Panc1 (cell line): ENCODE measurements at regions not wholly inside any gene's neighbourhood (a gene's known extent, or its start where the extent isn't known, plus 50 kb on each side); places are given as distances from the start of the nearest gene placed in this dataset.

Experiments
- POLR2AphosphoS5 ChIP-seq: IDR thresholded peaks from 2 replicates; pipeline ENCODE4 v1.6.1; 2012; ENCODE audit warnings: mild to moderate bottlenecking, low read depth, low read length, moderate library complexity
- SIN3A ChIP-seq: IDR thresholded peaks from 2 replicates; pipeline ENCODE4 v1.6.1; 2012; ENCODE audit warnings: low read depth, mild to moderate bottlenecking, low read length, moderate library complexity, borderline replicate concordance; ENCODE audit not compliant: insufficient read depth
- TCF7L2 ChIP-seq: IDR thresholded peaks from 2 replicates; pipeline ENCODE4 v1.6.1; 2011; ENCODE audit warnings: mild to moderate bottlenecking, low read depth, low read length, inconsistent platforms
- TF ChIP-seq, protein P1 (sequence below): fragments of 450-650 bp; IDR thresholded peaks from 2 replicates; pipeline ENCODE4 v1.5.1; 2017; ENCODE audit warnings: mild to moderate bottlenecking
- TF ChIP-seq, protein P2 (sequence below), 2 experiments: IDR thresholded peaks; 2 replicates each; pipeline ENCODE4 v1.6.1; 2011 to 2012; ENCODE audit warnings: low read depth in 2 of 2, control low read depth in 1 of 2, low read length in 1 of 2, mild to moderate bottlenecking in 1 of 2, moderate library complexity in 1 of 2; ENCODE audit not compliant: insufficient read depth in 1 of 2

DNA sequence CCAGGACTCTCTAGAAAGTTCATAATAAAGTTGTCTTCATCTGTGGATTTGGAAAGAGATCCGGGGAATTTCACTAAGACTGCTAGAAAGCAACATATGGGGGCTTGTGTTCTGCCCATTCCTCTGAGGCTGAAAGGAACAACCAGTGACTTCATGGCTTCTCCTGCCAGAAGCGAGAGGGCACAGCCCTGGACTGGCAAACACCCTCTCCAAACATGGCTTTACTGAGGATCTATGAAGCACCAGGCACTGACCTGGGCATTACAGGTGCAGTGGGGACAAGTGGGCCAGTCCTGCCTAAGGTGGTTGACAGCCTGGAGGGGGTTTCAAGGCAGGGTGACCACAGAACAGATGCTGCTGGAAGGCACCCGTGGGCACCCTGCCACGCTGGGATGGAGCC is 185.8 kb upstream of the GPR26 start:
- TF ChIP-seq POLR2AphosphoS5 = no peak
- no peak for TF ChIP-seq SIN3A
- TF ChIP-seq, protein P1, sequence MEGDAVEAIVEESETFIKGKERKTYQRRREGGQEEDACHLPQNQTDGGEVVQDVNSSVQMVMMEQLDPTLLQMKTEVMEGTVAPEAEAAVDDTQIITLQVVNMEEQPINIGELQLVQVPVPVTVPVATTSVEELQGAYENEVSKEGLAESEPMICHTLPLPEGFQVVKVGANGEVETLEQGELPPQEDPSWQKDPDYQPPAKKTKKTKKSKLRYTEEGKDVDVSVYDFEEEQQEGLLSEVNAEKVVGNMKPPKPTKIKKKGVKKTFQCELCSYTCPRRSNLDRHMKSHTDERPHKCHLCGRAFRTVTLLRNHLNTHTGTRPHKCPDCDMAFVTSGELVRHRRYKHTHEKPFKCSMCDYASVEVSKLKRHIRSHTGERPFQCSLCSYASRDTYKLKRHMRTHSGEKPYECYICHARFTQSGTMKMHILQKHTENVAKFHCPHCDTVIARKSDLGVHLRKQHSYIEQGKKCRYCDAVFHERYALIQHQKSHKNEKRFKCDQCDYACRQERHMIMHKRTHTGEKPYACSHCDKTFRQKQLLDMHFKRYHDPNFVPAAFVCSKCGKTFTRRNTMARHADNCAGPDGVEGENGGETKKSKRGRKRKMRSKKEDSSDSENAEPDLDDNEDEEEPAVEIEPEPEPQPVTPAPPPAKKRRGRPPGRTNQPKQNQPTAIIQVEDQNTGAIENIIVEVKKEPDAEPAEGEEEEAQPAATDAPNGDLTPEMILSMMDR = no peak
- TF ChIP-seq, protein P2, sequence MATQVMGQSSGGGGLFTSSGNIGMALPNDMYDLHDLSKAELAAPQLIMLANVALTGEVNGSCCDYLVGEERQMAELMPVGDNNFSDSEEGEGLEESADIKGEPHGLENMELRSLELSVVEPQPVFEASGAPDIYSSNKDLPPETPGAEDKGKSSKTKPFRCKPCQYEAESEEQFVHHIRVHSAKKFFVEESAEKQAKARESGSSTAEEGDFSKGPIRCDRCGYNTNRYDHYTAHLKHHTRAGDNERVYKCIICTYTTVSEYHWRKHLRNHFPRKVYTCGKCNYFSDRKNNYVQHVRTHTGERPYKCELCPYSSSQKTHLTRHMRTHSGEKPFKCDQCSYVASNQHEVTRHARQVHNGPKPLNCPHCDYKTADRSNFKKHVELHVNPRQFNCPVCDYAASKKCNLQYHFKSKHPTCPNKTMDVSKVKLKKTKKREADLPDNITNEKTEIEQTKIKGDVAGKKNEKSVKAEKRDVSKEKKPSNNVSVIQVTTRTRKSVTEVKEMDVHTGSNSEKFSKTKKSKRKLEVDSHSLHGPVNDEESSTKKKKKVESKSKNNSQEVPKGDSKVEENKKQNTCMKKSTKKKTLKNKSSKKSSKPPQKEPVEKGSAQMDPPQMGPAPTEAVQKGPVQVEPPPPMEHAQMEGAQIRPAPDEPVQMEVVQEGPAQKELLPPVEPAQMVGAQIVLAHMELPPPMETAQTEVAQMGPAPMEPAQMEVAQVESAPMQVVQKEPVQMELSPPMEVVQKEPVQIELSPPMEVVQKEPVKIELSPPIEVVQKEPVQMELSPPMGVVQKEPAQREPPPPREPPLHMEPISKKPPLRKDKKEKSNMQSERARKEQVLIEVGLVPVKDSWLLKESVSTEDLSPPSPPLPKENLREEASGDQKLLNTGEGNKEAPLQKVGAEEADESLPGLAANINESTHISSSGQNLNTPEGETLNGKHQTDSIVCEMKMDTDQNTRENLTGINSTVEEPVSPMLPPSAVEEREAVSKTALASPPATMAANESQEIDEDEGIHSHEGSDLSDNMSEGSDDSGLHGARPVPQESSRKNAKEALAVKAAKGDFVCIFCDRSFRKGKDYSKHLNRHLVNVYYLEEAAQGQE (IDR thresholded peaks at IDR 0.05; ENCODE audit: insufficient read depth in 1 of 2, low read depth in 2 of 2, low read length in 1 of 2) = no peak
- no peak for TF ChIP-seq TCF7L2
